SK-N-MC (cell line): ENCODE measurements at regions not wholly inside any gene's neighbourhood (a gene's known extent, or its start where the extent isn't known, plus 50 kb on each side); places are given as distances from the start of the nearest gene placed in this dataset.

Experiments
- DNase-seq: peaks from one replicate; pipeline ENCODE4 v3.0.0-alpha.2; 2011; ENCODE audit warnings: low read depth, low spot score
- H3K27ac ChIP-seq: fragments of 200-600 bp; sonication (generic); 2 replicates; pipeline ENCODE4 v1.5.1; 2016; ENCODE audit warnings: mixed run types
- H3K36me3 ChIP-seq: fragments of 200-600 bp; sonication (generic); 2 replicates; pipeline ENCODE4 v1.6.1; 2017; ENCODE audit warnings: antibody characterized with exemption, low read length, mixed read lengths; ENCODE audit not compliant: insufficient read depth
- H3K4me3 ChIP-seq: fragments of 200-600 bp; sonication (generic); 2 replicates; pipeline ENCODE4 v1.5.1; 2016
- H3K9ac ChIP-seq: fragments of 200-600 bp; sonication (generic); 2 replicates; pipeline ENCODE4 v1.8.0; 2017; ENCODE audit warnings: mixed run types, mixed read lengths; ENCODE audit not compliant: insufficient read length
- H3K9me3 ChIP-seq: fragments of 200-600 bp; sonication (generic); 2 replicates; pipeline ENCODE4 v1.6.1; 2017; ENCODE audit warnings: low read depth, mild to moderate bottlenecking, antibody characterized with exemption, low read length, moderate library complexity, mixed read lengths
- EZH2 ChIP-seq: fragments of 200-600 bp; sonication (generic); IDR thresholded peaks from one replicate; pipeline ENCODE4 v1.6.1; 2017; ENCODE audit warnings: antibody characterized with exemption
- FOXP2 ChIP-seq: optimal IDR thresholded peaks from 2 replicates; pipeline ENCODE3; 2011; ENCODE audit warnings: mild to moderate bottlenecking, moderate library complexity; ENCODE audit not compliant: insufficient read depth; ENCODE audit errors: extremely low read length, control extremely low read depth
- POLR2AphosphoS5 ChIP-seq: IDR thresholded peaks from 2 replicates; pipeline ENCODE4 v1.6.1; 2012; ENCODE audit warnings: mild to moderate bottlenecking, low read depth, low read length, borderline replicate concordance

GRCh38 chr1:30639881-30640452 lies 83.4 kb downstream of the MATN1 start:
- Histone ChIP-seq H3K27ac (no peak overlapping the region), H3K9me3 (no peaks in the 10 kb centered on the region), H3K36me3 (no peaks in the 10 kb centered on the region), H3K4me3 (no peak overlapping the region), H3K9ac (no peak overlapping the region)
- no peak for TF ChIP-seq POLR2AphosphoS5
- no peak for TF ChIP-seq FOXP2
- no peak for TF ChIP-seq EZH2
- DNase-seq = no peak

DNA sequence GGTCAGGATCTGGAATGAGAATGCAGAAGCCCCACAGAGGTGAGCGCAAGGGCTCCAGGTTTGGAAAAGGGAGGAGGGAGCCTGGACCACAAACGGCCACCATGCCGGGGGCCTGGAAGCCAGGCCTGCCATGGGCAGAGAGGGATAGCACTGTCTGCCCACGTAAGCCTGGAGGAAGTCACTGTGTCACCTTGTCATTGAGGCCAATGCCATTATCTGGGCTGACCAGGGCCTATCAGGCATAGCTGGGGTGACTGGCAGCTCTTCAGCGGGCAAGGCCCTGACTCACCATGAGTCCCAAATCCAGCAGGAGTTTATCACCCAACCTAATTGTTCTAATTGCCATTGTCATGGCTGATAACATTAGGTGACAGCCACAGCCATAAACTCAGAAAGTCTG lies 84.6 kb downstream of the MATN1 start:
- TF ChIP-seq POLR2AphosphoS5 (no peak), EZH2 (no peak), FOXP2 (no peak)
- Histone ChIP-seq H3K27ac (no peak overlapping the region), H3K36me3 (no peaks in the 10 kb centered on the region), H3K4me3 (no peak overlapping the region), H3K9me3 (no peaks in the 10 kb centered on the region), H3K9ac (no peak overlapping the region)
- DNase-seq = no peak

DNA sequence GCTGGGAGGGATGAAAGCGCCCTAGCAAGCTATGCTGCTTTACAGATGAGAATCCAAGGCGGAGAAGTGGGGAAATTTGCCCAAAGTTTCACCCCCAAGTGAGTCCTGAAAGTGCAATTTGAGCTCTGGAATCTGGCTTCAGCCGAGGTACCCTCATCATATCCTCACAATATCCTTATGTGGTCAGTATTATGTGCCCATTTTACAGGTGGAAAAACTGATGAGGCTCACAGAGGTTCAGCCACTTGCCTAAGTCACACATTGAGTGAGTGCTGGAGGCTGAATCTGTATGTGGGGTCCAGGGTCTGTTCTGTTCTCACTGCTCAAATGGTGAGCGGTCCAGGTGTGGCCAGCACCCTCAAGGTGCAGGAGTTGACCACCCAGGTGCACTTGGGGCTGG lies 85.3 kb downstream of the MATN1 start:
- no peaks in the 10 kb centered on the region for H3K9me3 ChIP-seq
- H3K9ac ChIP-seq = no peak overlapping the region
- H3K36me3 ChIP-seq = no peaks in the 10 kb centered on the region
- no peak for DNase-seq
- TF ChIP-seq POLR2AphosphoS5 = no peak
- TF ChIP-seq FOXP2 = no peak
- TF ChIP-seq EZH2 = no peak
- H3K27ac ChIP-seq = no peak overlapping the region
- H3K4me3 ChIP-seq = no peak overlapping the region

GRCh38 chr1:30637183-30637980 lies 86.0 kb downstream of the MATN1 start:
- no peaks in the 10 kb centered on the region for H3K9me3 ChIP-seq
- no peak overlapping the region for H3K27ac ChIP-seq
- no peak overlapping the region for H3K4me3 ChIP-seq
- H3K9ac ChIP-seq = no peak overlapping the region
- no peaks in the 10 kb centered on the region for H3K36me3 ChIP-seq
- TF ChIP-seq FOXP2 = no peak
- TF ChIP-seq EZH2 = no peak
- no peak for TF ChIP-seq POLR2AphosphoS5
- DNase-seq = no peak

- DNase-seq = no peak
- Histone ChIP-seq H3K9ac (no peak overlapping the region), H3K9me3 (no peaks in the 10 kb centered on the region), H3K27ac (no peak overlapping the region), H3K4me3 (no peak overlapping the region), H3K36me3 (no peaks in the 10 kb centered on the region)
- no peak for TF ChIP-seq POLR2AphosphoS5
- TF ChIP-seq EZH2 = no peak
- no peak for TF ChIP-seq FOXP2
Observed at GRCh38 chr1:30636621-30637020, 86.8 kb downstream of the MATN1 start.

DNA sequence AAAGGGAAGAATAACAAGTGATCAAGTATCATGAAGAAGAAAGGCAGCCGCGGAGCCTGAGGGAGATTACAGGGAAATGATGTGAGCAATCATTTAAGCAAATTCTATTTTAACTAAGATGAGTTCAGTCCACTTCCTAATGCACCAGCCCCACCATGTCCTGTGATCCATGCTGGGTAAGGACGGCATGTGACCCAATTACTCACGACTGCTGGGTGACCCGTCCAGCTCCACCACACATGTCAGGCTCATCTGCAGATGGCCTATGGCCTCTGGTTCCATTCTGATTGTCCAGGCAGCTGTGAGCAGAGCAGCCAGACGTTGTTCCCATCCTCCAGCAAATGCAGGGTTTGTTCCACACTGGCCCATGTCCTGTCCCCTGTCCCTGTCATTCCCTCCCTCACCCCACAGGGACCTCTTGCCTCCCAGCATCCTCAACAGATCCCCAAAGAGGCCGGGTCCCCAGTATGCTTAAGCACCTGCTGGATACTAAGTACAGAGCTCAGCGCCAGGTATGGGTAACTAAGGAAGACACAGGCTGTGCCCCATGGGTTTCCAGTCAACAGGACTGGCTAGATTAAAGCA lies 87.9 kb downstream of the MATN1 start:
- H3K9me3 ChIP-seq = no peaks in the 10 kb centered on the region
- no peak for DNase-seq
- no peak for TF ChIP-seq FOXP2
- no peak for TF ChIP-seq EZH2
- TF ChIP-seq POLR2AphosphoS5 = no peak
- H3K9ac ChIP-seq = no peak overlapping the region
- H3K4me3 ChIP-seq = no peak overlapping the region
- no peaks in the 10 kb centered on the region for H3K36me3 ChIP-seq
- no peak overlapping the region for H3K27ac ChIP-seq

DNA sequence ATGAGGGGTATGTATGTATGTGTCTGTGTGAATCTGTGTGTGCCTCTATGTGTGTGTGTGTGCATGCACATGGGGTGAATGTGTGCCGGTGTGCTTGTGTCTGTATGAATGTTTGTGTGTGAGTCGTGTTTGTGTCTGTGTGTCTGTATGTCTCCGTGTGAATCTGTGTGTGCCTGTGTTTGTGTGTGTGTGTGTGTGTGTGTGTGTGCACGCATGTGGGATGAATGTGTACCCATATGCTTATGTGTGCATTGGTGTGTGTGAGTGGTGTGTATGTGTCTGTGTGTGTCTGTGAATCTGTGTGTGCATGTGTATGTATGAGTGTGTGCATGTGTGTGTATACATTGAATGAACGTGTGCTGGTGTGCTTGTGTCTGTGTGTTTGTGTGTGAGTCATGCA lies 88.9 kb downstream of the MATN1 start:
- no peak for TF ChIP-seq FOXP2
- TF ChIP-seq POLR2AphosphoS5 = no peak
- no peak for TF ChIP-seq EZH2
- H3K36me3 ChIP-seq = no peaks in the 10 kb centered on the region
- H3K27ac ChIP-seq = no peak overlapping the region
- no peak overlapping the region for H3K4me3 ChIP-seq
- H3K9me3 ChIP-seq = no peaks in the 10 kb centered on the region
- no peak overlapping the region for H3K9ac ChIP-seq
- no peak for DNase-seq

- Histone ChIP-seq H3K27ac (no peak overlapping the region), H3K4me3 (no peak overlapping the region), H3K9me3 (no peaks in the 10 kb centered on the region), H3K9ac (no peak overlapping the region), H3K36me3 (no peaks in the 10 kb centered on the region)
- TF ChIP-seq FOXP2 (no peak), POLR2AphosphoS5 (no peak), EZH2 (no peak)
- no peak for DNase-seq
Observed at GRCh38 chr1:30633294-30633693, 90.1 kb downstream of the MATN1 start.

GRCh38 chr1:30632481-30632880 lies 90.9 kb downstream of the MATN1 start:
- Histone ChIP-seq H3K9me3 (no peaks in the 10 kb centered on the region), H3K9ac (no peak overlapping the region), H3K36me3 (no peaks in the 10 kb centered on the region), H3K4me3 (no peak overlapping the region), H3K27ac (no peak overlapping the region)
- DNase-seq = no peak
- no peak for TF ChIP-seq POLR2AphosphoS5
- no peak for TF ChIP-seq FOXP2
- no peak for TF ChIP-seq EZH2
